Activated naive CD8-positive, alpha-beta T cell (primary cell): ENCODE measurements at regions not wholly inside any gene's neighbourhood (a gene's known extent, or its start where the extent isn't known, plus 50 kb on each side); places are given as distances from the start of the nearest gene placed in this dataset.
"Not testable (repeated sequence)": the region's sequence is repeated elsewhere in the genome, so short reads cannot be mapped to it uniquely, and the experiment has no call there.

Source experiments
- H3K27ac Mint-ChIP-seq: one replicate; pipeline ENCODE4 v1.8.0; 2021; ENCODE audit warnings: mixed read lengths
- H3K27me3 Mint-ChIP-seq: one replicate; pipeline ENCODE4 v1.8.0; 2021; ENCODE audit warnings: mixed read lengths
- H3K36me3 Mint-ChIP-seq: one replicate; pipeline ENCODE4 v1.8.0; 2021; ENCODE audit warnings: mixed read lengths
- H3K4me1 Mint-ChIP-seq: one replicate; pipeline ENCODE4 v1.8.0; 2021; ENCODE audit warnings: low read depth, mixed read lengths
- H3K4me3 Mint-ChIP-seq: one replicate; pipeline ENCODE4 v1.8.0; 2021; ENCODE audit warnings: mild to moderate bottlenecking, mixed read lengths
- H3K9me3 Mint-ChIP-seq: one replicate; pipeline ENCODE4 v1.8.0; 2021; ENCODE audit warnings: low read depth, mixed read lengths

GRCh38 chr9:93776873-93777272 is 178.3 kb downstream of the BARX1 start:
- H3K4me1 Mint-ChIP-seq: no peaks in the 10 kb centered on the region
- no peak overlapping the region for H3K4me3 Mint-ChIP-seq
- no peaks in the 10 kb centered on the region for H3K9me3 Mint-ChIP-seq
- no peaks in the 10 kb centered on the region for H3K36me3 Mint-ChIP-seq
- peaks cover 2% of the 10 kb centered on the region for H3K27me3 Mint-ChIP-seq
- no peak overlapping the region for H3K27ac Mint-ChIP-seq

GRCh38 chr9:93776256-93776655 is 178.9 kb downstream of the BARX1 start:
- Mint-ChIP-seq H3K4me1 (no peaks in the 10 kb centered on the region), H3K4me3 (no peak overlapping the region), H3K9me3 (no peaks in the 10 kb centered on the region), H3K27me3 (peaks cover 2% of the 10 kb centered on the region), H3K27ac (no peak overlapping the region), H3K36me3 (no peaks in the 10 kb centered on the region)

GRCh38 chr9:93774331-93775102 is 180.6 kb downstream of the BARX1 start:
- H3K4me1 Mint-ChIP-seq: no peaks in the 10 kb centered on the region
- H3K27me3 Mint-ChIP-seq: no peaks in the 10 kb centered on the region
- H3K9me3 Mint-ChIP-seq: peaks cover 8% of the 10 kb centered on the region
- H3K36me3 Mint-ChIP-seq: peaks cover 2% of the 10 kb centered on the region
- H3K27ac Mint-ChIP-seq: no peak overlapping the region
- no peak overlapping the region for H3K4me3 Mint-ChIP-seq

- Mint-ChIP-seq H3K4me3 (no peak overlapping the region), H3K9me3 (peaks cover 11% of the 10 kb centered on the region), H3K4me1 (no peaks in the 10 kb centered on the region), H3K27ac (no peak overlapping the region), H3K36me3 (peaks cover 2% of the 10 kb centered on the region), H3K27me3 (peaks cover under 1% of the 10 kb centered on the region)
Measured at GRCh38 chr9:93771276-93771675, 183.9 kb downstream of the BARX1 start.

GRCh38 chr9:93761822-93762221 is 185.4 kb downstream of the PHF2 start:
- Mint-ChIP-seq H3K36me3 (peaks cover 3% of the 10 kb centered on the region), H3K27ac (no peak overlapping the region), H3K4me1 (no peaks in the 10 kb centered on the region), H3K4me3 (no peak overlapping the region), H3K9me3 (peaks cover 9% of the 10 kb centered on the region), H3K27me3 (peaks cover 12% of the 10 kb centered on the region)

GRCh38 chr9:93750045-93750444 is 173.7 kb downstream of the PHF2 start:
- Mint-ChIP-seq H3K27me3 (peaks cover 29% of the 10 kb centered on the region), H3K4me3 (no peak overlapping the region), H3K4me1 (no peaks in the 10 kb centered on the region), H3K9me3 (peaks cover 48% of the 10 kb centered on the region), H3K27ac (no peak overlapping the region), H3K36me3 (peaks cover 20% of the 10 kb centered on the region)

- not testable (repeated sequence) for H3K4me3 Mint-ChIP-seq, H3K27ac Mint-ChIP-seq, H3K4me1 Mint-ChIP-seq
- Mint-ChIP-seq H3K27me3 (peaks cover 25% of the 10 kb centered on the region), H3K9me3 (peaks cover 45% of the 10 kb centered on the region), H3K36me3 (peaks cover 16% of the 10 kb centered on the region)
Measured at GRCh38 chr9:93748827-93749226, 172.4 kb downstream of the PHF2 start.

GRCh38 chr9:93731963-93732362 is 155.6 kb downstream of the PHF2 start:
- Mint-ChIP-seq H3K4me3 (no peak overlapping the region), H3K36me3 (peaks cover 8% of the 10 kb centered on the region), H3K27me3 (peaks cover 30% of the 10 kb centered on the region), H3K9me3 (peaks cover 32% of the 10 kb centered on the region), H3K27ac (no peak overlapping the region), H3K4me1 (no peaks in the 10 kb centered on the region)

- Mint-ChIP-seq H3K4me1 (no peaks in the 10 kb centered on the region), H3K36me3 (peaks cover 8% of the 10 kb centered on the region), H3K27me3 (peaks cover 33% of the 10 kb centered on the region), H3K4me3 (no peak overlapping the region), H3K9me3 (peaks cover 32% of the 10 kb centered on the region), H3K27ac (no peak overlapping the region)
Measured at GRCh38 chr9:93730648-93731047, 154.3 kb downstream of the PHF2 start.

- H3K4me1 Mint-ChIP-seq: no peaks in the 10 kb centered on the region
- peaks cover 30% of the 10 kb centered on the region for H3K27me3 Mint-ChIP-seq
- peaks cover 8% of the 10 kb centered on the region for H3K36me3 Mint-ChIP-seq
- no peak overlapping the region for H3K27ac Mint-ChIP-seq
- H3K4me3 Mint-ChIP-seq: no peak overlapping the region
- peaks cover 32% of the 10 kb centered on the region for H3K9me3 Mint-ChIP-seq
Measured at GRCh38 chr9:93730217-93730616, 153.8 kb downstream of the PHF2 start.
